H1 (cell line): ENCODE measurements at regions not wholly inside any gene's neighbourhood (a gene's known extent, or its start where the extent isn't known, plus 50 kb on each side); places are given as distances from the start of the nearest gene placed in this dataset.

Source experiments
- CTCF ChIA-PET: fragments of 300-600 bp; sonication (Branson Sonifier 250); formaldehyde crosslinking; loops from one replicate; lab custom pipeline; 2021; ENCODE audit not compliant: partially characterized antibody; lab: Charles Lee
- POLR2A ChIA-PET: fragments of 300-600 bp; sonication (Branson Sonifier 250); formaldehyde crosslinking; loops from one replicate; lab custom pipeline; 2021; ENCODE audit warnings: inconsistent platforms; ENCODE audit not compliant: partially characterized antibody; lab: Charles Lee
- DNase-seq, 2 experiments: peaks; one replicate each; pipeline versions ENCODE4 v3.0.0 to v3.0.0-alpha.2; 2010 to 2022; ENCODE audit warnings: low spot score in 2 of 2, low read depth in 1 of 2, mixed read lengths in 1 of 2
- FAIRE-seq: peaks from 2 replicates; lab custom pipeline; 2011; peaks lifted over from hg19 to GRCh38; lab: Jason Lieb, UNC
- H2AFZ ChIP-seq: 2 replicates; pipeline ENCODE4 v1.8.1; 2012; ENCODE audit warnings: low read length, inconsistent platforms
- H2AK5ac ChIP-seq: 2 replicates; pipeline ENCODE4 v1.6.1; 2013; ENCODE audit warnings: low read depth, low read length
- H2BK120ac ChIP-seq: replicated peaks from 2 replicates; pipeline ENCODE3; 2013; ENCODE audit warnings: low read depth, low read length, inconsistent platforms
- H2BK12ac ChIP-seq: 2 replicates; pipeline ENCODE4 v1.6.1; 2013; ENCODE audit warnings: low read depth, low read length
- H2BK15ac ChIP-seq: 2 replicates; pipeline ENCODE4 v1.6.1; 2013; ENCODE audit warnings: low read length
- H2BK20ac ChIP-seq: 2 replicates; pipeline ENCODE4 v1.6.1; 2013; ENCODE audit warnings: low read length
- H2BK5ac ChIP-seq: 2 replicates; pipeline ENCODE4 v1.6.1; 2013; ENCODE audit warnings: low read depth, low read length
- H3K14ac ChIP-seq: 2 replicates; pipeline ENCODE4 v1.6.1; 2013; ENCODE audit warnings: inconsistent platforms; ENCODE audit not compliant: insufficient read length
- H3K18ac ChIP-seq: 2 replicates; pipeline ENCODE4 v1.6.1; 2013; ENCODE audit warnings: low read length; ENCODE audit errors: extremely low read depth
- H3K23ac ChIP-seq: 2 replicates; pipeline ENCODE4 v1.6.1; 2013; ENCODE audit warnings: inconsistent platforms; ENCODE audit not compliant: insufficient read length
- H3K23me2 ChIP-seq: 2 replicates; pipeline ENCODE4 v1.6.1; 2013; ENCODE audit warnings: low read depth, low read length
- H3K27ac ChIP-seq: 2 replicates; pipeline ENCODE4 v1.6.1; 2011; ENCODE audit warnings: low read depth, low read length, inconsistent platforms
- H3K27me3 ChIP-seq, 4 experiments: replicated peaks in 1 of 4; 1 replicate in 1 of 4; 2 replicates in 3 of 4; pipeline versions ENCODE4 v1.6.1 to v1.8.1; 2011 to 2013; ENCODE audit warnings: low read length in 3 of 4, mild to moderate bottlenecking in 3 of 4, inconsistent platforms in 2 of 4, mixed read lengths in 2 of 4, moderate library complexity in 1 of 4; ENCODE audit not compliant: control insufficient read depth in 3 of 4, insufficient read depth in 3 of 4; ENCODE audit errors: extremely low read depth in 1 of 4
- H3K36me3 ChIP-seq, 4 experiments: 2 replicates each; pipeline versions ENCODE4 v1.6.1 to v1.8.1; 2011 to 2013; ENCODE audit warnings: mild to moderate bottlenecking in 4 of 4, low read length in 3 of 4, moderate library complexity in 2 of 4, control low read depth in 1 of 4, inconsistent platforms in 1 of 4; ENCODE audit not compliant: insufficient read depth in 4 of 4, control insufficient read depth in 2 of 4
- H3K4ac ChIP-seq: replicated peaks from 2 replicates; pipeline ENCODE3; 2013; ENCODE audit warnings: low read length, low read depth, mixed read lengths, inconsistent platforms; ENCODE audit not compliant: insufficient read length
- H3K4me1 ChIP-seq, 4 experiments: replicated peaks in 1 of 4; 1 replicate in 1 of 4; 2 replicates in 3 of 4; pipeline versions ENCODE4 v1.6.1 to v1.8.1; 2011 to 2013; ENCODE audit warnings: low read length in 3 of 4, inconsistent platforms in 2 of 4, mixed read lengths in 1 of 4; ENCODE audit not compliant: insufficient read depth in 4 of 4, control insufficient read depth in 3 of 4
- H3K4me2 ChIP-seq, 2 experiments: 2 replicates each; pipeline versions ENCODE4 v1.6.1 to v1.8.1; 2011 to 2013; ENCODE audit warnings: low read depth in 2 of 2, low read length in 2 of 2, control low read depth in 1 of 2, inconsistent platforms in 1 of 2, mild to moderate bottlenecking in 1 of 2; ENCODE audit not compliant: insufficient read depth in 1 of 2
- H3K4me3 ChIP-seq, 4 experiments: fragments of 200-600, 300-600 bp in 1 of 4; sonication (generic), shearing (Covaris generic), sonication (Bioruptor Twin) in 1 of 4; 2 replicates each; pipeline versions ENCODE4 v1.5.1 to v1.8.1; 2011 to 2016; ENCODE audit warnings: low read length in 4 of 4, low read depth in 3 of 4, control low read depth in 2 of 4, inconsistent platforms in 2 of 4, mild to moderate bottlenecking in 2 of 4, mixed read lengths in 1 of 4, moderate library complexity in 1 of 4; ENCODE audit not compliant: insufficient read depth in 2 of 4; ENCODE audit errors: extremely low read depth in 1 of 4
- H3K56ac ChIP-seq: replicated peaks from 2 replicates; pipeline ENCODE3; 2013; ENCODE audit warnings: low read depth, mild to moderate bottlenecking, mixed read lengths, low read length, inconsistent platforms; ENCODE audit not compliant: insufficient read length
- H3K79me1 ChIP-seq: 2 replicates; pipeline ENCODE4 v1.6.1; 2013; ENCODE audit warnings: low read depth, low read length, control low read depth
- H3K79me2 ChIP-seq, 2 experiments: 2 replicates each; pipeline versions ENCODE4 v1.6.1 to v1.8.1; 2012 to 2013; ENCODE audit warnings: low read length in 2 of 2, mild to moderate bottlenecking in 2 of 2, inconsistent platforms in 1 of 2; ENCODE audit not compliant: insufficient read depth in 2 of 2, control insufficient read depth in 1 of 2
- H3K9ac ChIP-seq, 4 experiments: replicated peaks in 1 of 4; 1 replicate in 1 of 4; 2 replicates in 3 of 4; pipeline versions ENCODE4 v1.6.1 to v1.8.1; 2011 to 2013; ENCODE audit warnings: low read depth in 3 of 4, low read length in 3 of 4, control low read depth in 2 of 4, mild to moderate bottlenecking in 2 of 4, moderate library complexity in 2 of 4, inconsistent platforms in 1 of 4; ENCODE audit errors: extremely low read depth in 1 of 4
- H3K9me3 ChIP-seq, 2 experiments: 2 replicates each; pipeline versions ENCODE4 v1.6.1 to v1.8.1; 2012 to 2013; ENCODE audit warnings: mild to moderate bottlenecking in 2 of 2, moderate library complexity in 2 of 2, control low read depth in 1 of 2, inconsistent platforms in 1 of 2, low read depth in 1 of 2, low read length in 1 of 2, mixed read lengths in 1 of 2; ENCODE audit not compliant: insufficient read depth in 2 of 2
- H4K20me1 ChIP-seq, 2 experiments: replicated peaks in 1 of 2; 2 replicates each; pipeline versions ENCODE3 to v1.8.1; 2011 to 2013; ENCODE audit warnings: inconsistent platforms in 2 of 2, low read length in 2 of 2, mild to moderate bottlenecking in 1 of 2; ENCODE audit not compliant: insufficient read depth in 2 of 2, control insufficient read depth in 1 of 2
- H4K5ac ChIP-seq: 2 replicates; pipeline ENCODE4 v1.6.1; 2013; ENCODE audit warnings: low read length, low read depth, mixed read lengths, inconsistent platforms; ENCODE audit not compliant: insufficient read length
- H4K8ac ChIP-seq: 2 replicates; pipeline ENCODE4 v1.8.0; 2013; ENCODE audit warnings: mild to moderate bottlenecking, moderate library complexity, low read length, inconsistent platforms; ENCODE audit not compliant: insufficient read depth; ENCODE audit errors: extremely low read depth
- H4K91ac ChIP-seq: replicated peaks from 2 replicates; pipeline ENCODE3; 2013; ENCODE audit warnings: low read length, mixed read lengths, inconsistent platforms; ENCODE audit not compliant: insufficient read length
- GTF2F1 ChIP-seq: IDR thresholded peaks from 2 replicates; pipeline ENCODE4 v1.6.1; 2012; ENCODE audit warnings: low read depth, low read length, improper control_type of control experiment, borderline replicate concordance
- KDM4A ChIP-seq: IDR thresholded peaks from one replicate; pipeline ENCODE4 v1.7.1; 2012; ENCODE audit warnings: low read depth, mild to moderate bottlenecking, moderate library complexity, low read length, inconsistent platforms; ENCODE audit not compliant: severe bottlenecking
- MAFK ChIP-seq: IDR thresholded peaks from 2 replicates; pipeline ENCODE4 v1.6.1; 2012; ENCODE audit warnings: low read depth, mild to moderate bottlenecking, improper control_type of control experiment, low read length
- PHF8 ChIP-seq: fragments of 200-600 bp; sonication (generic); conservative IDR thresholded peaks from 2 replicates; pipeline ENCODE4 v1.7.1; 2012; ENCODE audit warnings: low read depth, mild to moderate bottlenecking, inconsistent platforms, low read length, moderate library complexity
- POLR2A ChIP-seq, 2 experiments: IDR thresholded peaks; 1 replicate in 1 of 2; 2 replicates in 1 of 2; pipeline ENCODE4 v1.6.1; 2011; ENCODE audit warnings: low read depth in 2 of 2, low read length in 2 of 2, mild to moderate bottlenecking in 2 of 2; ENCODE audit errors: control extremely low read depth in 1 of 2
- POU5F1 ChIP-seq: IDR thresholded peaks from 2 replicates; pipeline ENCODE4 v1.6.1; 2011; ENCODE audit warnings: low read depth, mild to moderate bottlenecking, low read length, moderate library complexity
- WGBS, 2 experiments: shearing (Covaris generic) in 1 of 2; methylation state at CpG; one replicate each; pipeline versions ENCODE4 v1.1.6 to v1.1.7; 2013 to 2015; ENCODE audit warnings: low lambda C conversion rate in 2 of 2, mixed read lengths in 2 of 2, inconsistent platforms in 1 of 2, low coverage in 1 of 2, missing lambda C conversion rate in 1 of 2; ENCODE audit not compliant: insufficient replicate concordance in 2 of 2, insufficient coverage in 1 of 2, insufficient read length in 1 of 2; ENCODE audit errors: extremely low coverage in 1 of 2, missing lambda C conversion rate in 1 of 2; 5-methylcytosine and 5-hydroxymethylcytosine counted together
- TF ChIP-seq, protein P1 (sequence below): IDR thresholded peaks from 2 replicates; pipeline ENCODE4 v1.6.1; 2012; ENCODE audit warnings: inconsistent platforms

- H3K56ac ChIP-seq, result no peak overlapping the region
- no peak for TF ChIP-seq KDM4A
- no peak for TF ChIP-seq MAFK
- TF ChIP-seq POLR2A (IDR thresholded peaks at IDR 0.05; ENCODE audit: control extremely low read depth in 1 of 2, low read depth in 2 of 2, low read length in 2 of 2), result no peak
- TF ChIP-seq, protein P1, sequence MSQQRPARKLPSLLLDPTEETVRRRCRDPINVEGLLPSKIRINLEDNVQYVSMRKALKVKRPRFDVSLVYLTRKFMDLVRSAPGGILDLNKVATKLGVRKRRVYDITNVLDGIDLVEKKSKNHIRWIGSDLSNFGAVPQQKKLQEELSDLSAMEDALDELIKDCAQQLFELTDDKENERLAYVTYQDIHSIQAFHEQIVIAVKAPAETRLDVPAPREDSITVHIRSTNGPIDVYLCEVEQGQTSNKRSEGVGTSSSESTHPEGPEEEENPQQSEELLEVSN, result no peak
- TF ChIP-seq PHF8, result no peak
- TF ChIP-seq POU5F1, result no peak
- TF ChIP-seq GTF2F1, result no peak
Observed at GRCh38 chr9:73234008-73234360, 82.3 kb downstream of the ANXA1 start.

More at GRCh38 chr9:73234008-73234360, 82.3 kb downstream of the ANXA1 start:
- Histone ChIP-seq H3K23me2 (no peaks in the 10 kb centered on the region), H2AK5ac (no peak overlapping the region), H2BK15ac (no peak overlapping the region), H3K79me2 (no peaks in the 10 kb centered on the region), H4K5ac (no peak overlapping the region), H2AFZ (peak overlapping the region; percentile 45; the same call in 1 of the 2 replicates), H3K79me1 (no peaks in the 10 kb centered on the region), H3K18ac (no peak overlapping the region), H3K14ac (no peak overlapping the region), H4K8ac (no peak overlapping the region), H3K36me3 (no peaks in the 10 kb centered on the region), H3K27ac (no peak overlapping the region), H2BK5ac (no peak overlapping the region), H2BK120ac (no peak overlapping the region), H3K23ac (no peak overlapping the region), H3K9ac (no peak overlapping the region), H2BK20ac (no peak overlapping the region), H3K9me3 (no peaks in the 10 kb centered on the region), H3K4ac (no peak overlapping the region), H3K4me3 (no peak overlapping the region), H2BK12ac (no peak overlapping the region), H3K27me3 (no peaks in the 10 kb centered on the region), H4K91ac (no peak overlapping the region), H3K4me1 (no peaks in the 10 kb centered on the region), H3K4me2 (no peak overlapping the region), H4K20me1 (no peaks in the 10 kb centered on the region)
- WGBS, 2 experiments, result 90% methylated on average over 1 of the region's 1 CpG; no CpG with 5 or more reads in 1 of the 2 experiments
- POLR2A ChIA-PET, result no interaction called here
- CTCF ChIA-PET, result interaction anchor here (0.8 kb wide), 1 partner anchor 34 kb away, joined by 3 read pairs; no protein-coding TSS in a partner anchor
- DNase-seq (no peak), FAIRE-seq (no peak)
